Brain microvascular endothelial cell (primary cell): ENCODE measurements at regions not wholly inside any gene's neighbourhood (a gene's known extent, or its start where the extent isn't known, plus 50 kb on each side); places are given as distances from the start of the nearest gene placed in this dataset.
"Not testable (repeated sequence)": the region's sequence is repeated elsewhere in the genome, so short reads cannot be mapped to it uniquely, and the experiment has no call there.

ENCODE experiments used
- DNase-seq: peaks from one replicate; pipeline ENCODE4 v3.0.0-alpha.2; 2020
- H3K27ac ChIP-seq: fragments of 250-450 bp; sonication (Bioruptor Pico); 2 replicates; pipeline ENCODE4 v1.5.1; 2020; ENCODE audit warnings: mild to moderate bottlenecking, moderate library complexity
- H3K27me3 ChIP-seq: fragments of 250-450 bp; sonication (Bioruptor Pico); replicated peaks from 2 replicates; pipeline ENCODE4 v1.5.1; 2020; ENCODE audit warnings: mild to moderate bottlenecking
- H3K36me3 ChIP-seq: fragments of 250-450 bp; sonication (Bioruptor Pico); replicated peaks from 2 replicates; pipeline ENCODE4 v1.5.1; 2020; ENCODE audit warnings: mild to moderate bottlenecking
- H3K4me3 ChIP-seq: 2 replicates; pipeline ENCODE4 v1.5.1; 2011; ENCODE audit warnings: low read depth, mild to moderate bottlenecking, control low read depth, low read length, moderate library complexity
- in situ Hi-C: cut with HindIII; loops from 2 replicates; pipeline ENCODE4 v1.10.0; 2017; ENCODE audit warnings: low sequenced_read_pairs, low pct_ligation_motif_present
- TF ChIP-seq, protein P1 (sequence below): IDR thresholded peaks from 2 replicates; pipeline ENCODE4 v1.5.1; 2011; ENCODE audit warnings: low read depth, mild to moderate bottlenecking, moderate library complexity, low read length, control low read depth, inconsistent platforms; ENCODE audit errors: missing control alignments

DNA sequence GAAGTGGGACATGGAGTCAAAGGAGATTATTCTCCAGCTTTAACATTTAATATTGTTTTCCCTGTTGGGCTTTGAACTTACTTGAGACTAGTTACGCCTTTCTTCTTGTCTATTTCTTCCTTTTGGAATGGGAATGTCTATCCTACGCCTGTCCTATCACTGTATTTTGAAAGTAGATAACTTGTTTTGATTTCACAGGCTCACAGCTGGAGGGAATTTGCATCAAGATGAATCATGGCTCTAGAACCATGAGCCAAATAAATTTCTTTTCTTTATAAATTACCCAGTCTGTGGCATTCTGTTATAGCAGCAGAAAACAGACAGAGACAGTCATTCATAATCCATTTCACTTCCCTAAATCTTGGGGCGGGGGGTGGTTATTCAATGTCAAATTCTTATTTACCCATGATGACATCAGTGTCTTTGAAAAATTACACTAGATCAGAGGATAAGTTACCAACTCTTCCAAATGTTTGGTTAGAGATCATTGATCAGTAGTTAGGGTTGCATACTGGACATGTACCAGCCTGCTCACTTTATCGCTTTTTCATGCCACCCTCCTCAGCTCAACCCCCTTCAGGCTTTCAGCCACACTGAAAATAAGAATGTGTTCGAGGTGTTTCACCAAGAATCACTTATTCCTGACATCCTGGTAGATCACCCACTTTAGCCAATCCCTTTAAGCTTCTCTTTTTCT is 419.6 kb upstream of the PIK3R1 start:
- peak; percentile 65 for DNase-seq
- H3K4me3 ChIP-seq: no peak overlapping the region
- in situ Hi-C loops: no loop called here
- H3K27ac ChIP-seq: no peak overlapping the region
- TF ChIP-seq, protein P1, sequence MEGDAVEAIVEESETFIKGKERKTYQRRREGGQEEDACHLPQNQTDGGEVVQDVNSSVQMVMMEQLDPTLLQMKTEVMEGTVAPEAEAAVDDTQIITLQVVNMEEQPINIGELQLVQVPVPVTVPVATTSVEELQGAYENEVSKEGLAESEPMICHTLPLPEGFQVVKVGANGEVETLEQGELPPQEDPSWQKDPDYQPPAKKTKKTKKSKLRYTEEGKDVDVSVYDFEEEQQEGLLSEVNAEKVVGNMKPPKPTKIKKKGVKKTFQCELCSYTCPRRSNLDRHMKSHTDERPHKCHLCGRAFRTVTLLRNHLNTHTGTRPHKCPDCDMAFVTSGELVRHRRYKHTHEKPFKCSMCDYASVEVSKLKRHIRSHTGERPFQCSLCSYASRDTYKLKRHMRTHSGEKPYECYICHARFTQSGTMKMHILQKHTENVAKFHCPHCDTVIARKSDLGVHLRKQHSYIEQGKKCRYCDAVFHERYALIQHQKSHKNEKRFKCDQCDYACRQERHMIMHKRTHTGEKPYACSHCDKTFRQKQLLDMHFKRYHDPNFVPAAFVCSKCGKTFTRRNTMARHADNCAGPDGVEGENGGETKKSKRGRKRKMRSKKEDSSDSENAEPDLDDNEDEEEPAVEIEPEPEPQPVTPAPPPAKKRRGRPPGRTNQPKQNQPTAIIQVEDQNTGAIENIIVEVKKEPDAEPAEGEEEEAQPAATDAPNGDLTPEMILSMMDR: no peak
- H3K27me3 ChIP-seq: no peaks in the 10 kb centered on the region
- H3K36me3 ChIP-seq: no peaks in the 10 kb centered on the region

DNA sequence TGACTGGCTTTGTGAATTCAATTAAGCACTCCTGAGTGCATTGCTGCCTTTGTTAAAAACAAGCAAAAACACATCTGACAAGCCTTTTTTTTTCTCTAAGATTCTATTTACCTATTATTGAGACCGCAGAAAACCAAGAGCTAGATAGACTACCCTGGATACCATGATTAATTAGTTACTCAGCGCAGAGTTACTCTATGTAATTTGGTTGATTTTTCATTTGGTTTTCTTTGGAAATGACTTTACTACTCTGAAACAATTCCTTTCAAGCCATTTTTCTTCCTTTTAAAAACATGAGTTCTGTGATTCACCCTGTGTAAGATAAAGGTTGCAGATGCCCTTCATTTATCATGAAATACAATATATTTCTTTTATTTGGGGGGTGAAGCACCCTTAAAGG is 421.6 kb upstream of the PIK3R1 start:
- no peaks in the 10 kb centered on the region for H3K36me3 ChIP-seq
- in situ Hi-C loops: no loop called here
- DNase-seq: no peak
- no peak overlapping the region for H3K27ac ChIP-seq
- TF ChIP-seq, protein P1: no peak
- no peak overlapping the region for H3K4me3 ChIP-seq
- no peaks in the 10 kb centered on the region for H3K27me3 ChIP-seq

DNA sequence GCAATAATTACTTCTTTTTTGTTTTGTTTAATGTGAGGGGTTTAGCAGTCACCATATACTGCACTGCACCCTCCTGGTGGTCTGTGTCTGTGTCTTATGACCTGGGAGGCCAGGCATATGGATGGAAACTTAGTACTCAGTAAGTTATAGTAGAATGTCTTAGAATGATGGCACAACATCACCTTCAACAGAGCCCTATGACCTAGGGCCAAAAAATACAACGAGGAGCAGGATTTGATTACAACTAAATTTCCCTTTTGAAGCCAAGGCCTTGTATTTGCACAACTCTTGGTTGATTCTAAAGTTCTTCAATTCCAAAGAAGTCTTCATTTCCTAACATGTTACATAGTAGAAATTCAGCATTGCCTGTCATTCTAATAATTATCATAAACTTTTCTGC is 422.1 kb upstream of the PIK3R1 start:
- in situ Hi-C loops: no loop called here
- DNase-seq: no peak

DNA sequence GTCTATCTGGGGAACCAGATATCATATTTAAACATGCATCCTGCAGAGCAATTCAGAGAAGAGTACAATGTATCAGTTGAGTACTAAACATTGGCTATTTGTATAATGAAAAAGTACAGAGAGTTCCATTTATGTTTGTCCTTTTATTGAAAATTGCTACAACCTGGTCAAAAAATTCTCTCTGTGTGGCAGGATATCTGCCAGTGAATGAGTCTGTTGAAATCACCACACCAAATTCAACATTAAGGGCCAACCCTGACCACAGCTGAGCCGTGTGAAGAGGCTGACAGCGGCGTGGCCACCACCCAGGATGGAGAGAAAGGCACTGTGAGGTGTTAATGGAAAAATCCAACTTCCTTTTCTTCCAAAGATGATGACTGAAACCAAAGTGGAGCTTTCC is 422.7 kb upstream of the PIK3R1 start:
- DNase-seq: no peak
- Histone ChIP-seq H3K4me3 (no peak overlapping the region), H3K27ac (no peak overlapping the region), H3K36me3 (no peaks in the 10 kb centered on the region), H3K27me3 (no peaks in the 10 kb centered on the region)
- TF ChIP-seq, protein P1: no peak
- in situ Hi-C loops: no loop called here

More for the DNA sequence above, 422.1 kb upstream of the PIK3R1 start:
- Histone ChIP-seq H3K36me3 (no peaks in the 10 kb centered on the region), H3K27me3 (no peaks in the 10 kb centered on the region), H3K4me3 (no peak overlapping the region), H3K27ac (no peak overlapping the region)
- TF ChIP-seq, protein P1: no peak

DNA sequence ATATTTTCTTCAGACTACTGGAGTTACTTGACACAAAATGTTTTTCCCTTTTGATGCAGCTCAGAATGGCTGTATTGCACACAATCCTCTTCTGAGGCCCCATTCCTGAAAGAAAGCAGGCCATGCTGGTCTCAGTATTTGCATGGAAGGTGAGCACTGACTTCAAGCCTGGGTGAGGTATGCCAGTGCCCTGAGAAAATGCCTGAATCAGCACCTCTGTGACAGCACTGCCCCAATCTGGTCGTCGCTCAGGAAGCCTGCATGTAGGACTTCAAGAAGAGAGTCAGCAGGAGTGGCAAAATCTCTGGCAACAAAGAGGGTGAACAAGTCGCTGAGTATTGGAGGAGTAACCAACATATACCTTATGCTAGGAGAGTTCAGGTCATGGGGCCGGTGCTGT is 425.2 kb upstream of the PIK3R1 start:
- no peak for DNase-seq
- in situ Hi-C loops: no loop called here

DNA sequence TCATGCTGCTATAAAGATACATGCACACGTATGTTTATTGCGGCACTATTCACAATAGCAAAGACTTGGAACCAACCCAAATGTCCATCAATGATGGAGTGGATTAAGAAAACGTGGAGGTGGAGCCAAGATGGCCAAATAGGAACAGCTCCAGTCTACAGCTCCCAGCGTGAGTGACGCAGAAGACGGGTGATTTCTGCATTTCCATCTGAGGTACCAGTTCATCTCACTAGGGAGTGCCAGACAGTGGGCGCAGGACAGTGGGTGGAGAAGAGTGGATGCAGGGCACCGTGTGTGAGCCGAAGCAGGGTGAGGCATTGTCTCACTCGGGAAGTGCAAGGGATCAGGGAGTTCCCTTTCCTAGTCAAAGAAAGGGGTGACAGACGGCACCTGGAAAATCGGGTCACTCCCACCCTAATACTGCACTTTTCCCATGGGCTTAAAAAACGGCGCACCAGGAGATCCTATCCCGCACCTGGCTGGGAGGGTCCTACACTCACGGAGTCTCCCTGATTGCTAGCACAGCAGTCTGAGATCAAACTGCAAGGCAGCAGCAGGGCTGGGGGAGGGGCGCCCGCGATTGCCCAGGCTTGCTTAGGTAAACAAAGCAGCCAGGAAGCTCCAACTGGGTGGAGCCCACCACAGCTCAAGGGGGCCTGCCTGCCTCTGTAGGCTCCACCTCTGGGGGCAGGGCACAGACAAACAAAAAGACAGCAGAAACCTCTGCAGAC is 435.5 kb upstream of the PIK3R1 start:
- H3K27ac ChIP-seq, DNase-seq, H3K27me3 ChIP-seq, H3K4me3 ChIP-seq, H3K36me3 ChIP-seq, in situ Hi-C loops: not testable (repeated sequence)

More for the DNA sequence above, 425.2 kb upstream of the PIK3R1 start:
- H3K36me3 ChIP-seq: no peaks in the 10 kb centered on the region
- no peak overlapping the region for H3K27ac ChIP-seq
- no peaks in the 10 kb centered on the region for H3K27me3 ChIP-seq
- TF ChIP-seq, protein P1: no peak
- no peak overlapping the region for H3K4me3 ChIP-seq
